CD4-positive, alpha-beta T cell treated with Interferon gamma for 1 hour (primary cell): ENCODE measurements at regions not wholly inside any gene's neighbourhood (a gene's known extent, or its start where the extent isn't known, plus 50 kb on each side); places are given as distances from the start of the nearest gene placed in this dataset.
"Not testable (repeated sequence)": the region's sequence is repeated elsewhere in the genome, so short reads cannot be mapped to it uniquely, and the experiment has no call there.

ENCODE experiments used
- DNase-seq: peaks from one replicate; pipeline ENCODE4 v3.0.0-alpha.2; 2020

GRCh38 chr6:792662-793061, 99.7 kb upstream of the EXOC2 start:
- no peak for DNase-seq

DNA sequence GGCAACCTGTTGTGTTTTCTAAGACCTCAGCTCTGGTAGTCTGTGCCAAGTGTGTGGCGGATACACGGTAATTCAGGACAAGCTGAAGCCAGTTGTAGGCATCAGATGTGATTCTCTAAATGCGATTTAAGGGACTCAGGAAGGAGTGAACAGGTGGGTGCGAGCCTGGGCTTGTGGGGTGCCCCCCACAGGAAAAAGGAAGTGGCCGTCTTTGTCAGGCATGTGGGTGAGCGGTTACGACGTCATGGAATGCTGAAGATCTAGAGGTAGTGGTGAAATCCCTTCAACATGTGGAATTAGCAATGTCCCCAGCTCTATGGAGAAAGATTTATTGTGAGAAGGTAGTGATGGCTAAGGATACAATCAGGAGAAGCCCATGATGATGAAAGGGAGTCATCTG, 95.1 kb upstream of the EXOC2 start:
- no peak for DNase-seq

DNA sequence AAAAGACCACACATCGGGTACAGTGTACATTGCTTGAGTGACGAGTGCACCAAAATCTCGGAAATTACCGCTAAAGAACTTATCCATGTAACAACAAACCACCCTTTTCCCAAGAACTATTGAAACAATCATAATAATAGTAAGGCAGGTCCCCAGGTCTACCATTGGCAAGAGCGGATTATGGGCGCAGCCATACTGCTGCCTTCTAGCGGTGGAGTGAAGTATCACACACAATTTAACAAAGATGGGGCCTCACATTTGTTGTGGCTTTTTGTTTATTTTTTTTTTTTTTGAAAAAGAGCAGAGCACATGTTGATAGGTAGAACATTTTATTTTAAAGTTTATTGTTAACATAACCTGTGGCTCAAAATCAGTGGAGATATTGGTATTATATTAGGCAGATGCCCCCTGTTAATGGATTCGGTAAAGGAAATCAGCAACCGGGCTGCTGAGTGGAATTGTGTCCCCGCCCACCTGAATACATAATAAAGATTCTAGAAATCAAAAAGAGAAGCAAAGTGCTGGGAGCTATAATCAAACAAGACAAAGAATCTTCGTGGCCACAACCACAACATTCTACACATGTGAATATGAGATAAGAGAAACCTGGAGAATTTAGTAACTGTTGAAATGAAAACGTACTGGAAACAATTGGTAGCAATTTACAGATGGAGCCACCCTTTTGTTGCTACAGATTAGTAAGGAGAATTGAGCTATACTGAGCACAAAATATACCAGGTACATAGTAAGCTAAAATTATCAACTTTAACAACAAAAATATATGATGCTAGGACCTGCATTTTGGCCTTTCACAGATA, 94.2 kb upstream of the EXOC2 start:
- DNase-seq, result no peak

- no peak for DNase-seq
Measured at GRCh38 chr6:783966-784735, 91.2 kb upstream of the EXOC2 start.

GRCh38 chr6:782141-782540, 89.2 kb upstream of the EXOC2 start:
- no peak for DNase-seq

- no peak for DNase-seq
Measured at GRCh38 chr6:781350-781961, 88.5 kb upstream of the EXOC2 start.

- no peak for DNase-seq
Measured at GRCh38 chr6:780706-781105, 87.8 kb upstream of the EXOC2 start.

DNA sequence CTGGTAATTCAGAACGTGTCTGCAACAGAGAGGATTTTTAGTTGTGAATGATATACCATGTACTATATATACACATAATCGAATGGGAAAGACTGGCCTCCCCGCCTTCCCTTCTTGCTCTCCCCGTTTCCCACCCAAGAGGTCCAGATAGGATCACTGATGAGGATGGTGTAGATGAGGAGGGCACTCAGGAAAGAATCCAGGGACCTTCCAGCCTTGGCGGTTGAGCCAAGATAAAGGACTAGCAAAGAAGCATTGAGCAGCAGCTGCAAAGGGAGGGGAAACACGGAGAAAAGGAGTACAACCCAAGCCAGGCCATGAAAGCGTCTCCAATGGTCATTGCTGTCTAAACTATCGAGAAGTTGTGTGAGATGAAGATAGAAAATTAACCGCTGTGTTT, 84.0 kb upstream of the EXOC2 start:
- no peak for DNase-seq

DNA sequence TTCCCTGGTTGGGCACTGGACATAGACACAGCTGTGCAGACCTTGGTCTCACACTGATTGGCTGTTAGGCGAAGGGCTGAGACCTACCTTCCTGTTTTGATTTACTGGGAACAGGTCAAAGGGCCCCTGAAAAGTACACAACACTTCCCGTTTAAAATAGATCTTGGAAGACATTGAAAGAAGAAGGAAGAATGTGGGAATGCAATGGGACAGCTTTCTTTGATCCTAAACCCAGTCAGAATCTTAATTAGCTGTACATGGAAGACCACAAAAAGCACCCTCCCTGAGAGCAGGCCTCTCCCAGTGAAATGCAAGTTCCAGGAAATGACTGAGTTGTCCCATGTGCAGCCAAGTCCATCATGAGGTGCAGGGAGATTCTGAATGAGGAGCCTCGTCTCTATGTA, 83.6 kb upstream of the EXOC2 start:
- no peak for DNase-seq

DNA sequence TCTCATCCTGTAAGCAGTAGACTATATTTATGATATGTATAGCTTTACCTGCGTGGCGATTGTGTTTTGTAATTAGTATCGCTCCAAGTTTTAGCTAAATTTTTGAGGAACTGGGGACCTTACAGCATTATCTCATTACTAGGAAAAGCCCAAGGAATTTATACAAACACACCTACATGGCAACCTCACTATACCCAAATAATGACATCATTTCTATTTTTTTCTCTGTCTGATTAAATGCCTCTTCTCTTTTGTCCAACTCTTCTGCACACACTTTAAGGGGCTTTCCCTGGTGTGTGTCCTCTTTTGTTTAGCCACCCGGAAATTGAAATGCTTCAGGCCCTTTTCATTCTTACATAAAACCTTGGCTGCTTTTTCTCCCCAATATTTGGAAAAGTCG, 82.9 kb upstream of the EXOC2 start:
- no peak for DNase-seq

DNA sequence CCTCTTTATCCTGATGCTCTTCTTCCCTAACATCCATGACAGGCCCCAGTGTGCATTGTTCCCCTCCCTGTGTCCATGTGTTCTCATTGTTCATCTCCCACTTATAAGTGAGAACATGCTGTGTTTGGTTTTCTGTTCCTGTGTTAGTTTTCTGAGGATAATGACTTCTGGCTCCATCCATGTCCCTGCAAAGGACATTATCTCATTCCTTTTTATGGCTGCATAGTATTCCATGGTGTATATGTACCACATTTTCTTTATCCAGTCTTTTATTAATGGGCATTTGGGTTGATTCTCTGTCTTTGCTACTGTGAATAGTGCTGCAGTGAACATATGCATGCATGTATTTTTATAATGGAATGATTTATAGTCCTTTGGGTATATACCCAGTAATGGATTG, 78.7 kb upstream of the EXOC2 start:
- not testable (repeated sequence) for DNase-seq

DNA sequence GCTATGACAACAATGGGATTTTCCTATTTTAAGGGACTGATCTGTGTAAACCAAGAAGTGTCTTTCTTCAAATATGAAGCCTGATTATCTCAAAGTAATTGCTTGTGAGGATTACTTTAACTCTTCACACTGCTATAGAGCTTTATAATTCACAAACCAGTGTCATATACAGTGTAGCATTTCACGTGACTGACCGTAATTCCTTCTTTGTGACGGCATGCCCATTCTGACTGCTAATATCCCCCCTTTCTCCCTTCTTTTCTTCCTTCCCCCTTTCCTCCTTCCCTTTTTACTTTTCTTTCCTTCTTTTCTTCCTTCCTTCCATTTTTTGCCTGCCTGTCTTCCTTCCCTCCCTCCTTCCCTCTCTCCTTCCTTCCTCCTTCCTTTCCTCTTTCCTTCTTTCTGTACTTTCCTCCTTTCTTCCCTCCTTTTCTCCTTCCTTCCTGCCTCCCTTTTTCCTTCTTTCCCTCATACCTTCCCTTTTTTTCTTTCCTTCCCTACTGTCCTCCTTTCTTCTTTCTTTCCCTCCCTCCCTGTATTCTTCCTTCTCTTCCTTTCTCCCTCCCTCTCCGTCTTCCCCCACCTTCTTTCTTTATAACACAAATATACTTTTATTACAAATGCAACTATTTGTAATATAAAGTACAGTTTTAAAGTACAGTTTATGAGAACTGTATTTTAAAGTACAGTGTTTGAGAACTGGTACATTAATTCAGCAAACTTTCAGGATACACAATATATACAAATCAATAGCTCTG, 75.0 kb upstream of the EXOC2 start:
- DNase-seq, result no peak

DNA sequence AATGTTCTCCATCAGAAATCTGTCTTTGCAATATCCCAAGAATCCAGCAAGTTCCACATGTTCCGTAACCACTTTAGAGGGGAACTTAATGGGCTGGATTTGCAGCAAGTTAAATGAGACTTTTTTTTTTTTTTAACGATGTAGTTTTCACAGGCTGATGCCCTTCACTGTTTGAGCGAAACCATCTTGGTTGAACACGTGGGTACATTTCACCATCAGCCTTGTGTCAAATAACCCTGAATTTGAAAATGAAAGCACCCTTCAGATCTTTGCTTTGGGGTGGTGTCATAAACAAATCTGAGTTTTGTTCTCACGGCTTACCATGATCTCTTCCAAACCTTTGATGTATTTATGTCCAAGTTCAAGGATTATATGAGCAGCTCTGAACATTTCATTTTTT, 73.7 kb upstream of the EXOC2 start:
- no peak for DNase-seq

DNA sequence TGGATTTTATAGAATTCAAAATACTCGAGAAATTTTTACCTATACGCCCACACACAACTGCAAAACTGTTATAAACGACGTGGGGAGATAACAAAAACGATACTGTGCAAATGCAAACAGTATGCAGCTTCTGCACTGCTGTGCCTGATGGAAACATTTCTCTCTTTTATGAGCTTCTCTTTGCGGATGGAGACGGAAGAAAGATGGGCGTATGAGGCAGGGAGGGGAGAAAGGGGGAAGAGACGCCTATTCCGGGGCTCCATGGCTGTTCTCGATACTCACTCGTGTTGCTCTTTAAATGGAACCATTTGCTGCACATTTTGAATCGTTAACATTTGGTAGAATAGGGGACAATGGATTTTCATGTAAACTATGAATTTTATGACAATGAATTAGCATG, 69.1 kb upstream of the EXOC2 start:
- DNase-seq, result no peak

DNA sequence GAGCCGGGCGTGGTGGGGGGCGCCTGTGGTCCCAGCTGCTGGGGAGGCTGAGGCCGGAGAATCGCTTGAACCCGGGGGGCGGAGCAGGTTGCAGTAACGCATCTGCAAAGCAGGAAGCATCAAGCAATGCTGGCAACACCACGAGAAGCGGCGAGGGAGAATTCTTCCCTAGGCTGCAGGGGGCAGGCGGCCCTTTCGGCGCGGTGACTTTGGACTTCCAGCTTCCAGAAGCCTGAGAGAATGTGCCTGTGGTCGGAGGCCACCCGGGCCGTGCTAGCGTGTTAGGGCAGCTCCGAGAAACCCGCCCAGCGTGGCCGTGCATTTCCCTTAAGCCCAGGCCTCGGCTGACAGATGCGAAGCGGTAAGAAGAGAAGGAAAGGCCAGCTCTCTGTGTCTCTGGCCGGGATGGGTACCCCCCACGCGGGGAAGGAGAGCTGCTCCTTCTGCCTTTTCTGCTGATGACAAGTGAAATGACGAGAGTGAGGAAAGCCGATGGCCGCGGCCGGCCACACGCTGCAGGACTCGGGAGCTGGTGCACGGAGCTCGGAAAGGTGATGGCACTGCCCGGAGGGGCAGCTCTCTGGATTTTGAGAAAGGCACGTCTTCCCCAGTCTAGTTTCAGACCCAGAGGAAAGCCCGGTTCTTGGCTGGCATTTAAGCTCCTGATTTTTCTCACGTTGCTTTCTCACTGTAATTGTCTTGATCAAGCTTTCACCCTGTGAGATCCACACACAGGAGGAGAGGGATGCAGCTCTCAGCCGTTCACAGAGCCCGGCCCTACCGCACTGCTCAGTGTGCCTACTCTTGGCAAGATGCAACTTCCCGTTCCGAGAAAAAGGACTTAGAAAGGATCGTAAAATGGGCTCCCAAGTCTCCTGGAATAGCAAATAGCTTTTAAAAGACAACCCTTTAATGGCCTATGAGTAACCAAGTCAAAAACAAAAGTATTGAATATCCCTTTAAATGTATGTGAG, 68.3 kb upstream of the EXOC2 start:
- DNase-seq, result no peak

GRCh38 chr6:759729-760128, 66.8 kb upstream of the EXOC2 start:
- no peak for DNase-seq

DNA sequence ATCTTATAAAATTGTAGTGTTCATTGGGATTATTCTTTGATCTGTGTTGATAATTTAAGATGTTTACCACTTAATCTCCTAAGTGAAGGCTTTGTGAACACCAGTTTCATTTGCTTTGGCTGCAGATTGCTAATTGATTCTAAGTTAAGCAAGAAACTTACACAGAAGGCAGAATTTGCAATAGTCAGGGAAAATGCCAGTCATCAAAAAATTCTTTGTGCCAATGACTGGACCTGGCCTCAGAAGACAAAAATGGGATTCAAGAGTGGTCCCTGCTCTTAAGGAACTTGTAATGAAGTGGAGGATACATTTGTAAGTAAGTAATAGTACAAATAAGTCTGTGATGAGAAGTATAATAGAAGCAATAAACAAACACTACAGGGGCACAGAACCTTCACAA, 63.3 kb upstream of the EXOC2 start:
- no peak for DNase-seq

DNA sequence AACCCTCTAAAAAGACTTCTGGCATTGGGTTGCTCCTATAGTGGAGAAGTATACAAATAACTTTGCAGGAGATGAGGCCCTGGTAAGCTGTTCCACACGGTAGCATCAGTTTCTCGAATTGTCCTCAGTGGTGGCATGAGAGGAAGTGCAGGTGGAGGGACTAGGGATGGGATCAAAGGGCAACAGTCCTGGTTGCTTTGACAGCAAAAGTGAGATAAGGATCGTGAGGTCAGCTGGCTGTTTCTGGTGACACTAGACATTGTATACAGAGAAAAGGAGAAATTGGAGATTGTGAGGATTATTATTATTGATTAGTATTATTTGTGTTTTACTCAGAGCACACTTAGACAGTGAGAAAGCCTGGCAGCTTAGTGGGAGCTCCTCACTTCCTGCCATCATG, 61.3 kb upstream of the EXOC2 start:
- no peak for DNase-seq

- DNase-seq, result no peak
Measured at GRCh38 chr6:753486-753885, 60.5 kb upstream of the EXOC2 start.

- no peak for DNase-seq
Measured at GRCh38 chr6:752438-752837, 59.5 kb upstream of the EXOC2 start.

- no peak for DNase-seq
Measured at GRCh38 chr6:751765-752164, 58.8 kb upstream of the EXOC2 start.

- DNase-seq, result no peak
Measured at GRCh38 chr6:747921-748320, 55.0 kb upstream of the EXOC2 start.
